ENCODE measurements at regions not wholly inside any gene's neighbourhood (a gene's known extent, or its start where the extent isn't known, plus 50 kb on each side); places are given as distances from the start of the nearest gene placed in this dataset.

- H3K36me3 Mint-ChIP-seq (ENCODE audit: low read depth): no peaks in the 10 kb centered on the region
- H3K4me3 Mint-ChIP-seq: no peak overlapping the region
- POLR2A ChIA-PET: no interaction called here
- intact Hi-C loops (cut with micrococcal nuclease): no loop called here
- peaks cover 3% of the 10 kb centered on the region for H3K9me3 Mint-ChIP-seq
- DNase-seq: no peak
- no peak overlapping the region for H3K27ac Mint-ChIP-seq
- H3K27me3 Mint-ChIP-seq: no peaks in the 10 kb centered on the region
- TF ChIP-seq CTCF (IDR thresholded peaks at IDR 0.05): no peak
- CTCF ChIA-PET: no interaction called here
- H3K4me1 Mint-ChIP-seq: no peaks in the 10 kb centered on the region
- no peak for ATAC-seq (ENCODE audit: low read depth)
Observed at GRCh38 chr13:81609335-81609734, 1268.4 kb upstream of the SPRY2 start.

- H3K36me3 Mint-ChIP-seq (ENCODE audit: low read depth): no peaks in the 10 kb centered on the region
- intact Hi-C loops (cut with micrococcal nuclease): no loop called here
- POLR2A ChIA-PET: no interaction called here
- CTCF ChIA-PET: no interaction called here
- no peak overlapping the region for H3K4me3 Mint-ChIP-seq
- H3K27me3 Mint-ChIP-seq: no peaks in the 10 kb centered on the region
- no peak for TF ChIP-seq CTCF (IDR thresholded peaks at IDR 0.05)
- DNase-seq: no peak
- no peaks in the 10 kb centered on the region for H3K4me1 Mint-ChIP-seq
- no peak overlapping the region for H3K27ac Mint-ChIP-seq
- H3K9me3 Mint-ChIP-seq: peaks cover 5% of the 10 kb centered on the region
- ATAC-seq (ENCODE audit: low read depth): no peak
Observed at GRCh38 chr13:81606074-81606473, 1265.1 kb upstream of the SPRY2 start.

GRCh38 chr13:81602241-81602640 lies 1261.3 kb upstream of the SPRY2 start:
- Mint-ChIP-seq H3K4me1 (no peaks in the 10 kb centered on the region), H3K36me3 (ENCODE audit: low read depth) (no peaks in the 10 kb centered on the region), H3K27me3 (no peaks in the 10 kb centered on the region), H3K4me3 (no peak overlapping the region), H3K27ac (no peak overlapping the region), H3K9me3 (peaks cover 14% of the 10 kb centered on the region)
- ATAC-seq (ENCODE audit: low read depth) (no peak), DNase-seq (no peak)
- CTCF ChIA-PET: no interaction called here
- POLR2A ChIA-PET: no interaction called here
- no peak for TF ChIP-seq CTCF (IDR thresholded peaks at IDR 0.05)
- intact Hi-C loops (cut with micrococcal nuclease): no loop called here

- no peak for TF ChIP-seq CTCF (IDR thresholded peaks at IDR 0.05)
- H3K9me3 Mint-ChIP-seq: peaks cover 14% of the 10 kb centered on the region
- H3K4me3 Mint-ChIP-seq: no peak overlapping the region
- no peaks in the 10 kb centered on the region for H3K4me1 Mint-ChIP-seq
- no peaks in the 10 kb centered on the region for H3K36me3 Mint-ChIP-seq (ENCODE audit: low read depth)
- DNase-seq (no peak), ATAC-seq (ENCODE audit: low read depth) (no peak)
- CTCF ChIA-PET: no interaction called here
- POLR2A ChIA-PET: no interaction called here
- no peak overlapping the region for H3K27ac Mint-ChIP-seq
- intact Hi-C loops (cut with micrococcal nuclease): no loop called here
- no peaks in the 10 kb centered on the region for H3K27me3 Mint-ChIP-seq
Observed at GRCh38 chr13:81597101-81597500, 1256.2 kb upstream of the SPRY2 start.

GRCh38 chr13:81596224-81596753 lies 1255.4 kb upstream of the SPRY2 start:
- H3K27me3 Mint-ChIP-seq: no peaks in the 10 kb centered on the region
- H3K4me1 Mint-ChIP-seq: no peaks in the 10 kb centered on the region
- peaks cover 11% of the 10 kb centered on the region for H3K9me3 Mint-ChIP-seq
- no peak for TF ChIP-seq CTCF (IDR thresholded peaks at IDR 0.05)
- H3K27ac Mint-ChIP-seq: no peak overlapping the region
- H3K36me3 Mint-ChIP-seq (ENCODE audit: low read depth): no peaks in the 10 kb centered on the region
- ChIA-PET CTCF (no interaction called here), POLR2A (no interaction called here)
- intact Hi-C loops (cut with micrococcal nuclease): no loop called here
- ATAC-seq (ENCODE audit: low read depth): no peak
- no peak for DNase-seq
- no peak overlapping the region for H3K4me3 Mint-ChIP-seq
